ENCODE measurements at regions not wholly inside any gene's neighbourhood (a gene's known extent, or its start where the extent isn't known, plus 50 kb on each side); places are given as distances from the start of the nearest gene placed in this dataset.

- no peak for DNase-seq (ENCODE audit: low read depth, low spot score)
- no peaks in the 10 kb centered on the region for H3K9me3 ChIP-seq (replicated peaks; ENCODE audit: control insufficient read depth, insufficient read depth, low read length)
- FAIRE-seq: no peak
- H3K79me2 ChIP-seq (ENCODE audit: control insufficient read depth, insufficient read depth, low read length): no peaks in the 10 kb centered on the region
- H3K9ac ChIP-seq (ENCODE audit: control insufficient read depth, insufficient read depth, low read length): no peak overlapping the region
- no peak overlapping the region for H3K4me3 ChIP-seq
- POLR2A ChIA-PET: no interaction called here
- CTCF ChIA-PET: interaction anchor here (0.6 kb wide), 1 partner anchor 133 kb away, joined by 3 read pairs; no protein-coding TSS in a partner anchor
- ATAC-seq: no peak
- SMC1A ChIA-PET (ENCODE audit: uncharacterized antibody, unreplicated experiment): no interaction called here
- TF ChIP-seq NBN (IDR thresholded peaks at IDR 0.05) (no peak), BHLHE40 (IDR thresholded peaks at IDR 0.05; ENCODE audit: borderline replicate concordance in 1 of 2, low read depth in 2 of 2, low read length in 1 of 2) (no peak), JUNB (IDR thresholded peaks at IDR 0.05) (no peak), ZBTB11 (CRISPR knock-in tag; IDR thresholded peaks at IDR 0.05) (no peak), BCL11A (IDR thresholded peaks at IDR 0.05; ENCODE audit: low read depth, low read length) (no peak), USF1 (IDR thresholded peaks at IDR 0.05; ENCODE audit: borderline replicate concordance, extremely low read length, insufficient read depth, low read depth, low read length) (no peak), HSF1 (IDR thresholded peaks at IDR 0.05; ENCODE audit: low read depth, low read length) (no peak), ZZZ3 (IDR thresholded peaks at IDR 0.05; ENCODE audit: control insufficient read depth, insufficient read length, low read depth) (no peak)
- no peaks in the 10 kb centered on the region for H4K20me1 ChIP-seq (ENCODE audit: control insufficient read depth, insufficient read depth)
- no peak overlapping the region for H3K27ac ChIP-seq (ENCODE audit: control insufficient read depth, insufficient read depth)
- intact Hi-C loops (cut with micrococcal nuclease; ENCODE audit: unreplicated experiment): no loop called here
- in situ Hi-C loops (cut with MboI): no loop called here
- no peak overlapping the region for H3K4me2 ChIP-seq (ENCODE audit: control insufficient read depth, insufficient read depth)
- no peak overlapping the region for H2AFZ ChIP-seq (ENCODE audit: control insufficient read depth, low read depth, low read length)
- BruUV-seq (replicated peaks): no TSS peak
- no peaks in the 10 kb centered on the region for H3K4me1 ChIP-seq (ENCODE audit: control insufficient read depth, insufficient read depth, low read length)
- no peaks in the 10 kb centered on the region for H3K36me3 ChIP-seq (ENCODE audit: control insufficient read depth in 2 of 2, insufficient read depth in 2 of 2, low read length in 1 of 2)
- 43% methylated on average over 4 of the region's 4 CpGs for WGBS (ENCODE audit: insufficient coverage, insufficient replicate concordance, low lambda C conversion rate, missing lambda C conversion rate)
- H3K27me3 ChIP-seq (replicated peaks in 1 of 2; ENCODE audit: control insufficient read depth in 2 of 2, insufficient read depth in 2 of 2, low read length in 1 of 2): no peaks in the 10 kb centered on the region; a peak in 1 of 4 replicates
- RAD21 ChIA-PET (ENCODE audit: unreplicated experiment): interaction anchor here (1.0 kb wide), 1 partner anchor 44 kb away, joined by 4 read pairs; no protein-coding TSS in a partner anchor
These were observed 74.0 kb upstream of the PKDCC start for GRCh38 chr2:41973871-41974270.

Data from GM12878 (cell line).